Testis (tissue), 2 donors: ENCODE measurements at regions not wholly inside any gene's neighbourhood (a gene's known extent, or its start where the extent isn't known, plus 50 kb on each side); places are given as distances from the start of the nearest gene placed in this dataset.

Experiments used
- DNase-seq: peaks from one replicate; pipeline ENCODE4 v3.0.0-alpha.2; 2019
- H3K27ac ChIP-seq, 2 donors: fragments of 200-600 bp; sonication (generic); one replicate each; pipeline ENCODE4 v1.5.1; 2019
- H3K27me3 ChIP-seq: fragments of 200-600 bp; sonication (generic); one replicate; pipeline ENCODE4 v1.5.1; 2019
- H3K36me3 ChIP-seq: fragments of 200-600 bp; sonication (generic); one replicate; pipeline ENCODE4 v1.5.1; 2017; ENCODE audit warnings: low read depth; ENCODE audit errors: missing control alignments
- H3K4me1 ChIP-seq: fragments of 200-600 bp; sonication (generic); one replicate; pipeline ENCODE4 v1.5.1; 2019
- H3K4me3 ChIP-seq, 2 donors: fragments of 200-600 bp; sonication (generic); one replicate each; pipeline ENCODE4 v1.5.1; 2017 to 2019
- H3K9me3 ChIP-seq: fragments of 200-600 bp; sonication (generic); one replicate; pipeline ENCODE4 v1.5.1; 2017
- POLR2A ChIP-seq: fragments of 450-650 bp; IDR thresholded peaks from one replicate; pipeline ENCODE4 v1.6.1; 2017; ENCODE audit warnings: antibody characterized with exemption, mild to moderate bottlenecking, moderate library complexity
- WGBS, 2 donors: methylation state at CpG; one replicate each; pipeline ENCODE4 v1.1.5; 2018; 5-methylcytosine and 5-hydroxymethylcytosine counted together
- intact Hi-C: fragments of 100-400 bp; cut with DNase I; formaldehyde crosslinking; loops from one replicate; pipeline ENCODE4 v1.15.1; 2023; ENCODE audit warnings: low total_unique reads
- TF ChIP-seq, protein P1 (sequence below), 3 experiments: fragments of 450-650 bp in 2 of 3; fragments of 200-600 bp in 1 of 3; sonication (generic) in 1 of 3; IDR thresholded peaks; one replicate each; pipeline ENCODE4 v1.5.1; 2016 to 2019; ENCODE audit warnings: antibody characterized with exemption in 3 of 3, mild to moderate bottlenecking in 2 of 3, moderate library complexity in 1 of 3

DNA sequence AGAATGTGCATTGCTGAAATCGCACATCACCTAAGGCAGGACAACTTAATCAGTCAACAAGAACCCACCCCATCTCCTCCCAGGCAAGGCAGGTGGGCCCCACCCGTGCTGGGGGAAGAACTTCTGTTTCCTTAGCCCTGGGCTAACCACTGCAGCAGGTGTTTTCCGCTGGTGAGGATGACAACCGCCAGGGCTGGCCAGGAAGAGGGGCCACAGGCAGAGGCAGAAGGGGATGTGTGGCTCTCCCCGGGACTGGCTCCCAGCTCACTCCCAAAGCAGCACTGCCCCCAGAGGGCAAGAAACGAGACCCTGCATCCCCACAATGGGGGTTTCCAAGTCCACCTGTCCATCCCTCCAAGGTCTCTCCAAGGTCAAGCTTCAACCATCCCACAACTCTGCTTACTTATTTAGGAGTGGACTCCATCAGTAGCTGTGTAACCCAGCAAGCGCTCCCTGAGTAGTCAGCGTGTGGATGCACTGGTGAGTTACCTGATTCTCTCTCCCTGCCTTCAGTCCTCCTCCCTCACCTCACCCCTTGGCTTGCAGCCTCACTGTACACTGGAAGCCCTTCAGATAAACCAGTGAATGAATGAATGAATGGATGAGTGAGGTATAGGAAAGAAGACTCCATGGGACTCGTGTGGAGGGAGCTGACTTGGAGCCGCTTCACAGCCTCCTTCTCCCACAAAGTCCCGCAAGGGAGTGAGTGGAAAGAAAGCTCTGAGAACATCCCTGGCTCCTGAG, 168.2 kb upstream of the CST7 start:
- TF ChIP-seq, protein P1, sequence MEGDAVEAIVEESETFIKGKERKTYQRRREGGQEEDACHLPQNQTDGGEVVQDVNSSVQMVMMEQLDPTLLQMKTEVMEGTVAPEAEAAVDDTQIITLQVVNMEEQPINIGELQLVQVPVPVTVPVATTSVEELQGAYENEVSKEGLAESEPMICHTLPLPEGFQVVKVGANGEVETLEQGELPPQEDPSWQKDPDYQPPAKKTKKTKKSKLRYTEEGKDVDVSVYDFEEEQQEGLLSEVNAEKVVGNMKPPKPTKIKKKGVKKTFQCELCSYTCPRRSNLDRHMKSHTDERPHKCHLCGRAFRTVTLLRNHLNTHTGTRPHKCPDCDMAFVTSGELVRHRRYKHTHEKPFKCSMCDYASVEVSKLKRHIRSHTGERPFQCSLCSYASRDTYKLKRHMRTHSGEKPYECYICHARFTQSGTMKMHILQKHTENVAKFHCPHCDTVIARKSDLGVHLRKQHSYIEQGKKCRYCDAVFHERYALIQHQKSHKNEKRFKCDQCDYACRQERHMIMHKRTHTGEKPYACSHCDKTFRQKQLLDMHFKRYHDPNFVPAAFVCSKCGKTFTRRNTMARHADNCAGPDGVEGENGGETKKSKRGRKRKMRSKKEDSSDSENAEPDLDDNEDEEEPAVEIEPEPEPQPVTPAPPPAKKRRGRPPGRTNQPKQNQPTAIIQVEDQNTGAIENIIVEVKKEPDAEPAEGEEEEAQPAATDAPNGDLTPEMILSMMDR (IDR thresholded peaks at IDR 0.05) = no peak
- no peak for TF ChIP-seq POLR2A
- Histone ChIP-seq H3K9me3 (no peaks in the 10 kb centered on the region), H3K36me3 (no peaks in the 10 kb centered on the region), H3K27me3 (no peaks in the 10 kb centered on the region), H3K4me3 (no peak overlapping the region), H3K4me1 (no peaks in the 10 kb centered on the region), H3K27ac (no peak overlapping the region)
- DNase-seq = no peak
- intact Hi-C loops = no loop called here
- 83 to 84% methylated on average over 11 of the region's 11 CpGs for WGBS, 2 donors

DNA sequence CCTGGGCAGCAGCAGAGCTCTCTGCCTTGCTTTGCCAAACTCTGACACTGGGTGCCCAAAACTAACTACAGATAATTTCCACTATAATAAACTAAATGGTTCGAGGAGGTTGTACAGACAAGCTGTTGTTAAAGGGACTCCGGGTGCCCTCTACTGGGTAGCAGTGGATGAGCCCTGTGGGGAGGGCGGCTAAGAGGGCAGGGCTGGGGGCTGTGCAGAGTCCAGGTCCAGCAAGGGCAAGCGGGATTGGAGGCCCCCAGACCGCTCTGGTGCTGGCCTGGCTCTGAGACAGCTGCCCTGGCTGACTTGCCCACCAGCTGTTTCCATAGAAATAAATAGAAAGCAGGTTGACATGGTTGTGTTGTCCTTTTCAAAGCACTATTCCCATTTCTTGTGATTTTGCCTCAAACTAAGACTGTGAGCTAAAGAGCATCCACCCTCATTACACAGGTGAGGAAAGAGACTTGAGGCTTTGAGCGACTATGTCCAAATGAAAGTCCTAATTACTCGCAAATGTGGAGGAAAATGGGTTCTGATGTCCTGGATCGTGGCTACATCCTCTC, 167.6 kb upstream of the CST7 start:
- H3K36me3 ChIP-seq = no peaks in the 10 kb centered on the region
- no peaks in the 10 kb centered on the region for H3K4me1 ChIP-seq
- no peak overlapping the region for H3K4me3 ChIP-seq
- H3K27me3 ChIP-seq = no peaks in the 10 kb centered on the region
- H3K27ac ChIP-seq = no peak overlapping the region
- peak; percentile 47 for DNase-seq
- intact Hi-C loops = no loop called here
- no peak for TF ChIP-seq POLR2A
- TF ChIP-seq, protein P1 (IDR thresholded peaks at IDR 0.05) = peak in 2 of 3 experiments; percentile 15 to 33
- 70 to 72% methylated on average over 8 of the region's 8 CpGs for WGBS, 2 donors
- H3K9me3 ChIP-seq = no peaks in the 10 kb centered on the region

- intact Hi-C loops = no loop called here
- H3K4me3 ChIP-seq = no peak overlapping the region
- DNase-seq = no peak
- no peaks in the 10 kb centered on the region for H3K27me3 ChIP-seq
- H3K4me1 ChIP-seq = no peaks in the 10 kb centered on the region
- 58 to 61% methylated on average over 11 of the region's 11 CpGs for WGBS, 2 donors
- H3K27ac ChIP-seq = no peak overlapping the region
- TF ChIP-seq, protein P1 (IDR thresholded peaks at IDR 0.05) = no peak
- no peak for TF ChIP-seq POLR2A
- H3K9me3 ChIP-seq = no peaks in the 10 kb centered on the region
- no peaks in the 10 kb centered on the region for H3K36me3 ChIP-seq
These were observed 166.8 kb upstream of the CST7 start for GRCh38 chr20:24782301-24782700.

- Histone ChIP-seq H3K4me3 (no peak overlapping the region), H3K4me1 (no peaks in the 10 kb centered on the region), H3K27me3 (no peaks in the 10 kb centered on the region), H3K27ac (no peak overlapping the region), H3K36me3 (no peaks in the 10 kb centered on the region), H3K9me3 (no peaks in the 10 kb centered on the region)
- DNase-seq = no peak
- TF ChIP-seq POLR2A = no peak
- TF ChIP-seq, protein P1 (IDR thresholded peaks at IDR 0.05) = no peak
- WGBS, 2 donors = 81 to 84% methylated on average over 9 to 12 of the region's 12 CpGs
- intact Hi-C loops = no loop called here
These were observed 166.1 kb upstream of the CST7 start for GRCh38 chr20:24782801-24783630.
